ENCODE measurements at regions not wholly inside any gene's neighbourhood (a gene's known extent, or its start where the extent isn't known, plus 50 kb on each side); places are given as distances from the start of the nearest gene placed in this dataset.
"Not testable (repeated sequence)": the region's sequence is repeated elsewhere in the genome, so short reads cannot be mapped to it uniquely, and the experiment has no call there.

DNA sequence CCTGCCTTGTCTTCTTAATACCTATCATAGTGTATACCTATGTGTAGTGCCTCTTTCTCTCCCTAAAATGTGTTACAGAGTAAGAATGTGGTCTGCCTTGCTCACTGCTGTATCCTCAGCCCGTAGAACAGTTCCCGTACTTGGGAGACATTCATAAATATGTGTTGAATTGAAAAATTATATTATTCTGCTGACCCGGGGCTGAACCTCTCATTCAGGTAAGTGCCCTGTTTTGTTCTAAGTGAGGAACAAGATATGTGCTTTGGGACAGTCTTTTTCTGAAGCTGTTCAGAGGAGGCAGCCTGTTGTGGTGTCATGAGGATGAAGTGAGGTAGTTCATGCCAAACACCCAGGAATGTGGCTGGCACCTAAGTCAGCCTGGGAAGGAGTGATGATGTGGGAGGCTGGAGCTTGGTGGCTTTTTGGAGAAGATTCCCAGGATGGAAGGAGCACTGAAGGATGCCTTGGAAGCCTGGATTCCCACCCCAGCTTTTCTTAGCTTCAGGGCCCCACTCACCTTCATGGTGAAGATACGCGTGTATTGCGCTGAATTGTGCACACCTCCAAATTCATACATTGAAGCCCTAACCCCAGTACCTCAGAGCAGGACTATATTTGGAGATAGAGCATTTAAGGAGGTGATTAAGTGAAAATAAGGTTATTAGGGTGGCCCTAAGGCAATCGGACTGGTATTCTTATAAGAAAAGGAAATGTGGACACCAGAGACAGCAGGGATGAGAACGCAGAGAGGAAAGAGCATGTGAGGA lies 166.3 kb downstream of the DDX1 start:
- H3K4me2 ChIP-seq (ENCODE audit: insufficient read depth, low read length), result no peak overlapping the region
- no peaks in the 10 kb centered on the region for H3K9me3 ChIP-seq (ENCODE audit: insufficient read depth, low read length, severe bottlenecking)
- H3K27me3 ChIP-seq (ENCODE audit: insufficient read depth, low read length, poor library complexity), result no peaks in the 10 kb centered on the region
- TF ChIP-seq EZH2 (IDR thresholded peaks at IDR 0.05; ENCODE audit: borderline replicate concordance, low read depth, low read length, severe bottlenecking), result no peak
- TF ChIP-seq, protein P1, sequence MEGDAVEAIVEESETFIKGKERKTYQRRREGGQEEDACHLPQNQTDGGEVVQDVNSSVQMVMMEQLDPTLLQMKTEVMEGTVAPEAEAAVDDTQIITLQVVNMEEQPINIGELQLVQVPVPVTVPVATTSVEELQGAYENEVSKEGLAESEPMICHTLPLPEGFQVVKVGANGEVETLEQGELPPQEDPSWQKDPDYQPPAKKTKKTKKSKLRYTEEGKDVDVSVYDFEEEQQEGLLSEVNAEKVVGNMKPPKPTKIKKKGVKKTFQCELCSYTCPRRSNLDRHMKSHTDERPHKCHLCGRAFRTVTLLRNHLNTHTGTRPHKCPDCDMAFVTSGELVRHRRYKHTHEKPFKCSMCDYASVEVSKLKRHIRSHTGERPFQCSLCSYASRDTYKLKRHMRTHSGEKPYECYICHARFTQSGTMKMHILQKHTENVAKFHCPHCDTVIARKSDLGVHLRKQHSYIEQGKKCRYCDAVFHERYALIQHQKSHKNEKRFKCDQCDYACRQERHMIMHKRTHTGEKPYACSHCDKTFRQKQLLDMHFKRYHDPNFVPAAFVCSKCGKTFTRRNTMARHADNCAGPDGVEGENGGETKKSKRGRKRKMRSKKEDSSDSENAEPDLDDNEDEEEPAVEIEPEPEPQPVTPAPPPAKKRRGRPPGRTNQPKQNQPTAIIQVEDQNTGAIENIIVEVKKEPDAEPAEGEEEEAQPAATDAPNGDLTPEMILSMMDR (IDR thresholded peaks at IDR 0.05; ENCODE audit: borderline replicate concordance, extremely low read depth, low read length, poor library complexity, severe bottlenecking), result no peak
- H3K9ac ChIP-seq (ENCODE audit: low read depth, low read length), result no peak overlapping the region
- no peaks in the 10 kb centered on the region for H4K20me1 ChIP-seq (ENCODE audit: insufficient read depth, low read length)
- DNase-seq, result no peak
- H2AFZ ChIP-seq (ENCODE audit: low read depth, low read length), result no peak overlapping the region
- no peak overlapping the region for H3K27ac ChIP-seq (ENCODE audit: low read length)
- H3K79me2 ChIP-seq (ENCODE audit: insufficient read depth, low read length), result no peaks in the 10 kb centered on the region
- no peaks in the 10 kb centered on the region for H3K4me1 ChIP-seq (ENCODE audit: insufficient read depth, low read length)
- H3K4me3 ChIP-seq (ENCODE audit: low read depth in 1 of 2, low read length in 2 of 2), result no peak overlapping the region
- no peaks in the 10 kb centered on the region for H3K36me3 ChIP-seq (ENCODE audit: insufficient read depth, low read length)
- ATAC-seq (ENCODE audit: insufficient read depth, low read depth), result no peak

- DNase-seq (no peak), ATAC-seq (ENCODE audit: insufficient read depth, low read depth) (no peak)
- Histone ChIP-seq H4K20me1 (ENCODE audit: insufficient read depth, low read length) (no peaks in the 10 kb centered on the region), H3K79me2 (ENCODE audit: insufficient read depth, low read length) (no peaks in the 10 kb centered on the region), H3K9me3 (ENCODE audit: insufficient read depth, low read length, severe bottlenecking) (no peaks in the 10 kb centered on the region), H3K36me3 (ENCODE audit: insufficient read depth, low read length) (no peaks in the 10 kb centered on the region), H3K4me3 (ENCODE audit: low read depth in 1 of 2, low read length in 2 of 2) (no peak overlapping the region), H2AFZ (ENCODE audit: low read depth, low read length) (no peak overlapping the region), H3K9ac (ENCODE audit: low read depth, low read length) (no peak overlapping the region), H3K4me1 (ENCODE audit: insufficient read depth, low read length) (no peaks in the 10 kb centered on the region), H3K27me3 (ENCODE audit: insufficient read depth, low read length, poor library complexity) (no peaks in the 10 kb centered on the region), H3K27ac (ENCODE audit: low read length) (no peak overlapping the region), H3K4me2 (ENCODE audit: insufficient read depth, low read length) (no peak overlapping the region)
- no peak for TF ChIP-seq EZH2 (IDR thresholded peaks at IDR 0.05; ENCODE audit: borderline replicate concordance, low read depth, low read length, severe bottlenecking)
- TF ChIP-seq, protein P1 (IDR thresholded peaks at IDR 0.05; ENCODE audit: borderline replicate concordance, extremely low read depth, low read length, poor library complexity, severe bottlenecking), result no peak
Measured at GRCh38 chr2:15758848-15759247, 167.2 kb downstream of the DDX1 start.

- no peaks in the 10 kb centered on the region for H3K36me3 ChIP-seq (ENCODE audit: insufficient read depth, low read length)
- no peaks in the 10 kb centered on the region for H3K79me2 ChIP-seq (ENCODE audit: insufficient read depth, low read length)
- no peaks in the 10 kb centered on the region for H4K20me1 ChIP-seq (ENCODE audit: insufficient read depth, low read length)
- DNase-seq (no peak), ATAC-seq (ENCODE audit: insufficient read depth, low read depth) (no peak)
- no peak overlapping the region for H3K4me3 ChIP-seq (ENCODE audit: low read depth in 1 of 2, low read length in 2 of 2)
- H3K9ac ChIP-seq (ENCODE audit: low read depth, low read length), result no peak overlapping the region
- no peak for TF ChIP-seq EZH2 (IDR thresholded peaks at IDR 0.05; ENCODE audit: borderline replicate concordance, low read depth, low read length, severe bottlenecking)
- TF ChIP-seq, protein P1 (IDR thresholded peaks at IDR 0.05; ENCODE audit: borderline replicate concordance, extremely low read depth, low read length, poor library complexity, severe bottlenecking), result no peak
- H3K27ac ChIP-seq (ENCODE audit: low read length), result no peak overlapping the region
- H3K4me2 ChIP-seq (ENCODE audit: insufficient read depth, low read length), result no peak overlapping the region
- H3K4me1 ChIP-seq (ENCODE audit: insufficient read depth, low read length), result no peaks in the 10 kb centered on the region
- H3K9me3 ChIP-seq (ENCODE audit: insufficient read depth, low read length, severe bottlenecking), result no peaks in the 10 kb centered on the region
- no peaks in the 10 kb centered on the region for H3K27me3 ChIP-seq (ENCODE audit: insufficient read depth, low read length, poor library complexity)
- no peak overlapping the region for H2AFZ ChIP-seq (ENCODE audit: low read depth, low read length)
Measured at GRCh38 chr2:15759385-15759784, 167.7 kb downstream of the DDX1 start.

- not testable (repeated sequence) for H3K4me1 ChIP-seq (ENCODE audit: insufficient read depth, low read length); H3K27me3 ChIP-seq (ENCODE audit: insufficient read depth, low read length, poor library complexity)
Measured at GRCh38 chr2:15759791-15760190, 168.1 kb downstream of the DDX1 start.

More at GRCh38 chr2:15759791-15760190, 168.1 kb downstream of the DDX1 start:
- not testable (repeated sequence) for H4K20me1 ChIP-seq (ENCODE audit: insufficient read depth, low read length); H2AFZ ChIP-seq (ENCODE audit: low read depth, low read length); H3K4me2 ChIP-seq (ENCODE audit: insufficient read depth, low read length); H3K9me3 ChIP-seq (ENCODE audit: insufficient read depth, low read length, severe bottlenecking); DNase-seq; H3K27ac ChIP-seq (ENCODE audit: low read length); ATAC-seq (ENCODE audit: insufficient read depth, low read depth); H3K9ac ChIP-seq (ENCODE audit: low read depth, low read length); H3K4me3 ChIP-seq (ENCODE audit: low read depth in 1 of 2, low read length in 2 of 2); H3K79me2 ChIP-seq (ENCODE audit: insufficient read depth, low read length); H3K36me3 ChIP-seq (ENCODE audit: insufficient read depth, low read length)

All from DND-41 (cell line).